HL-60 (cell line): ENCODE measurements at regions not wholly inside any gene's neighbourhood (a gene's known extent, or its start where the extent isn't known, plus 50 kb on each side); places are given as distances from the start of the nearest gene placed in this dataset.

ENCODE experiments used
- GABPA ChIP-seq: IDR thresholded peaks from 2 replicates; pipeline ENCODE4 v1.6.1; 2012; ENCODE audit warnings: low read depth
- POLR2AphosphoS5 ChIP-seq: IDR thresholded peaks from 2 replicates; pipeline ENCODE4 v1.6.1; 2012; ENCODE audit warnings: low read depth
- SPI1 ChIP-seq: IDR thresholded peaks from 2 replicates; pipeline ENCODE4 v1.6.1; 2012; ENCODE audit warnings: low read depth, mild to moderate bottlenecking, borderline replicate concordance
- TF ChIP-seq, protein P1 (sequence below): IDR thresholded peaks from one replicate; pipeline ENCODE4 v1.5.1; 2011; ENCODE audit warnings: low read length, control low read depth, inconsistent platforms; ENCODE audit not compliant: insufficient read depth

DNA sequence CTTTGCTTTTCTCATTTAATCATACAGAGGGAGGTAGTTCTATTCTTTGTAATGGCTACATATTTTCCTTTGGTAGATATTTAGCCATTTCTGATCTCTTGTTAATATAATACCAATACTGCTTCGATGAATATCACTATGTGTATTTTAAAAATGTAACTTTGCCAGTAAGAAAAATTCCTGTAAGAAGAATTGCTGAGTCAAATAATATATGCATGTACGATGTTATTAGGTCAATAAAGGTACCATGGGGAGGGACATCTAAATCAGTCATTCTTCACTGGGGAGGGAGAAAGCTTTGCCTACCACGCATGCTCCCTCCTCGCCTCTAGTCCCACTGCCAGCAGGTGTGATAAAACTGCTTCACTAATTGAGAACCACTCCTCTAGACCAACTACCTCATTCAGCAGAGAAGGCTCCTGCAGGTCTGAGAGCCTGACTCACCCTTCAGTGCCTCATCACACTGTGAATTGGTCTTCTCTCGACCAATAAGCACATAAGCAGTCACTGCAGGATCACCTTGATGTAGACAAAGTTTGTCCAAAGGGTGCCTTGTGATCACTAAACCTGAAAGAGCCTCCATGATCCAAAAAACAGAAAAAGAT, 56.1 kb upstream of the TBCA start:
- TF ChIP-seq, protein P1, sequence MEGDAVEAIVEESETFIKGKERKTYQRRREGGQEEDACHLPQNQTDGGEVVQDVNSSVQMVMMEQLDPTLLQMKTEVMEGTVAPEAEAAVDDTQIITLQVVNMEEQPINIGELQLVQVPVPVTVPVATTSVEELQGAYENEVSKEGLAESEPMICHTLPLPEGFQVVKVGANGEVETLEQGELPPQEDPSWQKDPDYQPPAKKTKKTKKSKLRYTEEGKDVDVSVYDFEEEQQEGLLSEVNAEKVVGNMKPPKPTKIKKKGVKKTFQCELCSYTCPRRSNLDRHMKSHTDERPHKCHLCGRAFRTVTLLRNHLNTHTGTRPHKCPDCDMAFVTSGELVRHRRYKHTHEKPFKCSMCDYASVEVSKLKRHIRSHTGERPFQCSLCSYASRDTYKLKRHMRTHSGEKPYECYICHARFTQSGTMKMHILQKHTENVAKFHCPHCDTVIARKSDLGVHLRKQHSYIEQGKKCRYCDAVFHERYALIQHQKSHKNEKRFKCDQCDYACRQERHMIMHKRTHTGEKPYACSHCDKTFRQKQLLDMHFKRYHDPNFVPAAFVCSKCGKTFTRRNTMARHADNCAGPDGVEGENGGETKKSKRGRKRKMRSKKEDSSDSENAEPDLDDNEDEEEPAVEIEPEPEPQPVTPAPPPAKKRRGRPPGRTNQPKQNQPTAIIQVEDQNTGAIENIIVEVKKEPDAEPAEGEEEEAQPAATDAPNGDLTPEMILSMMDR, result no peak
- TF ChIP-seq GABPA, result no peak
- TF ChIP-seq POLR2AphosphoS5, result no peak
- no peak for TF ChIP-seq SPI1
